ENCODE measurements at regions not wholly inside any gene's neighbourhood (a gene's known extent, or its start where the extent isn't known, plus 50 kb on each side); places are given as distances from the start of the nearest gene placed in this dataset.

DNA sequence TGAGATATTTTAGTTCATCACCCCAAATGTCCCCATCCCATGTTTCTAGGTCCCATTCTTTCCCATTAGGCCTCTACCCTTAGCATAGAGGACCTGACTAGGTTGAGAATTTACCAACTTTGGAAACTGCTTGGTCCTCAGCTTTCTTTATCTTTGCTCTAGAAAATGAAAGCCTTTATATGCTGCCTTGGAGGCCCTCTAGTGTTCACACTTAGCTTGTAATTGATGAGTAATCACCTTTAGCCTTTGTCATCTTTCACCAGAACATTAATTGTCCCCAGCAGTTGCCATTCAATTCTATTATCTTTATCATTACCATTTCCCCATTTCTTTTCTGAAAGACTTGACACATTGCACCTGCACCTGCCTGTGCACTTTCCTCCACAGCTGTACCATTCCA, 589.2 kb upstream of the NR3C2 start:
- TF ChIP-seq, protein P1, sequence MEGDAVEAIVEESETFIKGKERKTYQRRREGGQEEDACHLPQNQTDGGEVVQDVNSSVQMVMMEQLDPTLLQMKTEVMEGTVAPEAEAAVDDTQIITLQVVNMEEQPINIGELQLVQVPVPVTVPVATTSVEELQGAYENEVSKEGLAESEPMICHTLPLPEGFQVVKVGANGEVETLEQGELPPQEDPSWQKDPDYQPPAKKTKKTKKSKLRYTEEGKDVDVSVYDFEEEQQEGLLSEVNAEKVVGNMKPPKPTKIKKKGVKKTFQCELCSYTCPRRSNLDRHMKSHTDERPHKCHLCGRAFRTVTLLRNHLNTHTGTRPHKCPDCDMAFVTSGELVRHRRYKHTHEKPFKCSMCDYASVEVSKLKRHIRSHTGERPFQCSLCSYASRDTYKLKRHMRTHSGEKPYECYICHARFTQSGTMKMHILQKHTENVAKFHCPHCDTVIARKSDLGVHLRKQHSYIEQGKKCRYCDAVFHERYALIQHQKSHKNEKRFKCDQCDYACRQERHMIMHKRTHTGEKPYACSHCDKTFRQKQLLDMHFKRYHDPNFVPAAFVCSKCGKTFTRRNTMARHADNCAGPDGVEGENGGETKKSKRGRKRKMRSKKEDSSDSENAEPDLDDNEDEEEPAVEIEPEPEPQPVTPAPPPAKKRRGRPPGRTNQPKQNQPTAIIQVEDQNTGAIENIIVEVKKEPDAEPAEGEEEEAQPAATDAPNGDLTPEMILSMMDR (IDR thresholded peaks at IDR 0.05; ENCODE audit: borderline replicate concordance, extremely low read depth, low read length, poor library complexity, severe bottlenecking): peak; percentile 18
- TF ChIP-seq EZH2 (IDR thresholded peaks at IDR 0.05; ENCODE audit: borderline replicate concordance, low read depth, low read length, severe bottlenecking): no peak
